Activated CD4-positive, alpha-beta T cell treated with anti-CD3 and anti-CD28 coated beads, Interleukin-2, amount 10 ng/mL, durations not matched to agents 24 days and 14 days (primary cell): ENCODE measurements at regions not wholly inside any gene's neighbourhood (a gene's known extent, or its start where the extent isn't known, plus 50 kb on each side); places are given as distances from the start of the nearest gene placed in this dataset.

Experiments used
- DNase-seq: peaks from one replicate; pipeline ENCODE4 v3.0.0; 2022
- H3K27ac Mint-ChIP-seq: one replicate; pipeline ENCODE4 v1.8.0; 2022; ENCODE audit warnings: mild to moderate bottlenecking, mixed read lengths
- H3K27me3 Mint-ChIP-seq: one replicate; pipeline ENCODE4 v1.8.0; 2022; ENCODE audit warnings: mixed read lengths
- H3K36me3 Mint-ChIP-seq: one replicate; pipeline ENCODE4 v1.8.0; 2022; ENCODE audit warnings: low read depth, mild to moderate bottlenecking, mixed read lengths
- H3K4me1 Mint-ChIP-seq: one replicate; pipeline ENCODE4 v1.8.0; 2021; ENCODE audit warnings: mixed read lengths
- H3K4me3 Mint-ChIP-seq: one replicate; pipeline ENCODE4 v1.8.0; 2022; ENCODE audit warnings: mild to moderate bottlenecking, moderate library complexity, mixed read lengths
- H3K9me3 Mint-ChIP-seq: one replicate; pipeline ENCODE4 v1.8.0; 2021; ENCODE audit warnings: mixed read lengths
- intact Hi-C: fragments of 100-400 bp; cut with micrococcal nuclease; formaldehyde crosslinking; loops from one replicate; pipeline ENCODE4 v1.15.1; 2023

DNA sequence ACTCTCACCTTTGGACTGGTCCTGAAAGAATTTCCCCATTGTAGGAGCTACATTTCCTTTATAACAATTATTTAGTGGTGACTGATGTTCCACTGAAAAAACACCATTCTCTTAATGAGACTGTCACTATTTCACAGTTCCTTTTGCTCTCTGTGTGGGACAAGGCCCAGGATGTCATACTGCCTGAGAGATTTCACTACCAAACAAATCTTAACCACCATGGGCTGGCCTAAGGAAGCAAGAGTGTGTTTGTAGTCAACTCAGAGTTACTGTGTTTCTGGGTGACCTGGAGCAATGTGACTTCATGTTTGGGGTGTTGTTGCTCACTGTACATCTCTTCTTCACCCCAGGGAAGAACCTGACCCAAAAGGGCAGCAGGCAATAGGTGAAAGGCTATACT is 50.1 kb upstream of the ZNF608 start:
- intact Hi-C loops, result no loop called here
- Mint-ChIP-seq H3K36me3 (no peaks in the 10 kb centered on the region), H3K9me3 (no peaks in the 10 kb centered on the region), H3K27ac (no peak overlapping the region), H3K27me3 (no peaks in the 10 kb centered on the region), H3K4me1 (no peaks in the 10 kb centered on the region), H3K4me3 (no peak overlapping the region)
- no peak for DNase-seq

DNA sequence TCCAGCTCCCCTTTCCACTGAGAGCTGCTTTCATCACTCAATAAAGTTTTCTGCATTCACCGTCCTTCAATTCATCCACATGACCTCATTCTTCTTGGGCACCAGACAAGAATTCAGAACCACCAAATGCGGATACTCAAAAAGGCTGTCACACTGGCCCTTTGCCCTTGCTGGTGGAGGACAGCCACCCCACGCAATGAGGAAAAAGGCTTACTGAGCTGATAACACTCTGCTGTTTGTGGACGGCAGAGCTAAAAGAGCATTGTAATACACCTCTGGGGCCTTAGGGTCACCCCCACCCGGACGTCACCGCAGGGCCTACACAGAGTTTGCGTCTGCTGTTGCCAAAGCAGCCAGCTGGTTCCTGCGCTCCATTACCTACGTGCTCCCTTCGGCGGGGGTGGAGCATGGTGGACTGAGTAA is 51.2 kb upstream of the ZNF608 start:
- intact Hi-C loops, result no loop called here
- H3K4me3 Mint-ChIP-seq, result no peak overlapping the region
- H3K36me3 Mint-ChIP-seq, result no peaks in the 10 kb centered on the region
- DNase-seq, result no peak
- no peaks in the 10 kb centered on the region for H3K9me3 Mint-ChIP-seq
- no peaks in the 10 kb centered on the region for H3K4me1 Mint-ChIP-seq
- no peak overlapping the region for H3K27ac Mint-ChIP-seq
- H3K27me3 Mint-ChIP-seq, result no peaks in the 10 kb centered on the region

- no peak for DNase-seq
- Mint-ChIP-seq H3K4me3 (no peak overlapping the region), H3K36me3 (no peaks in the 10 kb centered on the region), H3K27ac (no peak overlapping the region), H3K9me3 (no peaks in the 10 kb centered on the region), H3K4me1 (no peaks in the 10 kb centered on the region), H3K27me3 (no peaks in the 10 kb centered on the region)
- intact Hi-C loops, result no loop called here
Measured at GRCh38 chr5:124798890-124799289, 52.5 kb upstream of the ZNF608 start.

GRCh38 chr5:124801551-124801950 is 55.1 kb upstream of the ZNF608 start:
- H3K9me3 Mint-ChIP-seq, result no peaks in the 10 kb centered on the region
- no peaks in the 10 kb centered on the region for H3K27me3 Mint-ChIP-seq
- intact Hi-C loops, result no loop called here
- DNase-seq, result no peak
- H3K27ac Mint-ChIP-seq, result no peak overlapping the region
- H3K36me3 Mint-ChIP-seq, result no peaks in the 10 kb centered on the region
- H3K4me1 Mint-ChIP-seq, result no peaks in the 10 kb centered on the region
- no peak overlapping the region for H3K4me3 Mint-ChIP-seq

GRCh38 chr5:124803617-124804323 is 57.3 kb upstream of the ZNF608 start:
- no peak for DNase-seq
- Mint-ChIP-seq H3K4me1 (no peaks in the 10 kb centered on the region), H3K9me3 (no peaks in the 10 kb centered on the region), H3K4me3 (no peak overlapping the region), H3K27ac (no peak overlapping the region), H3K27me3 (no peaks in the 10 kb centered on the region), H3K36me3 (no peaks in the 10 kb centered on the region)
- intact Hi-C loops, result no loop called here

GRCh38 chr5:124806026-124806372 is 59.6 kb upstream of the ZNF608 start:
- H3K36me3 Mint-ChIP-seq, result no peaks in the 10 kb centered on the region
- DNase-seq, result no peak
- no peaks in the 10 kb centered on the region for H3K27me3 Mint-ChIP-seq
- H3K4me1 Mint-ChIP-seq, result no peaks in the 10 kb centered on the region
- H3K4me3 Mint-ChIP-seq, result no peak overlapping the region
- H3K9me3 Mint-ChIP-seq, result no peaks in the 10 kb centered on the region
- no peak overlapping the region for H3K27ac Mint-ChIP-seq
- intact Hi-C loops, result no loop called here

- intact Hi-C loops, result no loop called here
- DNase-seq, result no peak
- H3K27ac Mint-ChIP-seq, result no peak overlapping the region
- no peak overlapping the region for H3K4me3 Mint-ChIP-seq
- no peaks in the 10 kb centered on the region for H3K9me3 Mint-ChIP-seq
- H3K4me1 Mint-ChIP-seq, result no peaks in the 10 kb centered on the region
- H3K36me3 Mint-ChIP-seq, result no peaks in the 10 kb centered on the region
- no peaks in the 10 kb centered on the region for H3K27me3 Mint-ChIP-seq
Measured at GRCh38 chr5:124806373-124807077, 60.1 kb upstream of the ZNF608 start.

- Mint-ChIP-seq H3K36me3 (no peaks in the 10 kb centered on the region), H3K9me3 (no peaks in the 10 kb centered on the region), H3K4me1 (no peaks in the 10 kb centered on the region), H3K27ac (no peak overlapping the region), H3K4me3 (no peak overlapping the region), H3K27me3 (no peaks in the 10 kb centered on the region)
- DNase-seq, result no peak
- intact Hi-C loops, result no loop called here
Measured at GRCh38 chr5:124808842-124809268, 62.4 kb upstream of the ZNF608 start.

DNA sequence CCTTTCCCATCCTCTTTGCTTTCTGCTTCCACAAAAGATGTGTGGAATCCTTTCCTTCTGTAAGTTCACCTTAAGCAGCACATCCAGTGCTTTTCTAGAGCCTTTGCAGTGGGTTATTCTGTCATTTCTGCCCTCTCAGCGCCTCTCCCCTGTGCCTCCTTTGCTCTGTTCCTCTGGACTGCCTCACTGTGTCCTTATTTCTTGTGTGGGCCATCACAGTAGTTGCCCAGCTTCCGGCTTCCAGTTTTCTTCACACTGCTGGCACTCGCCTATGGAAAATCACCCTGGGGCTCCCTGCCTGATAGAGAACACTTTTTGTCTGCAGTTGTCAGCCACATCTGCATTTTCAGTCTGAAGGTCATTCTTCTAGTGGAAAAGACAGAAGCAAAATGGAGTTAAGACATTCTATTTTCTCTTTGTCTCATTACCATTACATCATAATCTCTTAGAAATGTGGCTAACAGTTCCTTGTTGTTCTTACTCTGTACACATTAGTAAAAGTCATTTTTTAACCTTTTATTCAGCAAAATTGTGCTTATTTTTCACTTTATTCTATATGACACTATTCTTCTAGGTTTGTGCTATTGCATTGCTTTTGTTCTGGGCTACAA is 64.1 kb upstream of the ZNF608 start:
- H3K4me3 Mint-ChIP-seq, result no peak overlapping the region
- no peak overlapping the region for H3K27ac Mint-ChIP-seq
- no peaks in the 10 kb centered on the region for H3K27me3 Mint-ChIP-seq
- H3K9me3 Mint-ChIP-seq, result no peaks in the 10 kb centered on the region
- no peaks in the 10 kb centered on the region for H3K4me1 Mint-ChIP-seq
- no peak for DNase-seq
- intact Hi-C loops, result no loop called here
- no peaks in the 10 kb centered on the region for H3K36me3 Mint-ChIP-seq

- no peaks in the 10 kb centered on the region for H3K27me3 Mint-ChIP-seq
- no peaks in the 10 kb centered on the region for H3K9me3 Mint-ChIP-seq
- no peak overlapping the region for H3K27ac Mint-ChIP-seq
- intact Hi-C loops, result no loop called here
- H3K4me1 Mint-ChIP-seq, result no peaks in the 10 kb centered on the region
- DNase-seq, result no peak
- no peak overlapping the region for H3K4me3 Mint-ChIP-seq
- H3K36me3 Mint-ChIP-seq, result no peaks in the 10 kb centered on the region
Measured at GRCh38 chr5:124812771-124813358, 66.4 kb upstream of the ZNF608 start.

DNA sequence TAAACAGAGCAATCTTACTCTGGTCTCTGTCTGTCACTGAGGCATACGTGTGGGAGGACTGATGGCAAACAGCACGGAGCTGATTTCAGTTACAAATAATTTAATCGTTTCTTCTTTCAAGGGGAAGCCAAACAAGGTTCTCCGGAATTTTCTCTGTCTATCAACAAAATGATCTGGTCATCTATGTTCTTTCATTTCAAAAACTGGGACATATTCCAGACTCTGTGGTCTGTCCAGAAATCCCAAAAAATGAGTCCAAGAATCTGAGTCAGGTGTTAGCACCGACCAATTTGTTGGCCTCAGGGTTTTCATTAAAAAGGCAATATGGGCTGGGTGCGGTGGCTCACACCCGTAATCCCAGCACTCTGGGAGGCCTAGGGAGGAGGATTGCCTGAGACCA is 69.9 kb upstream of the ZNF608 start:
- intact Hi-C loops, result no loop called here
- DNase-seq, result no peak
- H3K4me3 Mint-ChIP-seq, result no peak overlapping the region
- no peaks in the 10 kb centered on the region for H3K36me3 Mint-ChIP-seq
- H3K9me3 Mint-ChIP-seq, result no peaks in the 10 kb centered on the region
- H3K4me1 Mint-ChIP-seq, result no peaks in the 10 kb centered on the region
- H3K27me3 Mint-ChIP-seq, result no peaks in the 10 kb centered on the region
- H3K27ac Mint-ChIP-seq, result no peak overlapping the region

- Mint-ChIP-seq H3K36me3 (no peaks in the 10 kb centered on the region), H3K27ac (no peak overlapping the region)
- intact Hi-C loops, result no loop called here
Measured at GRCh38 chr5:124819201-124819600, 72.8 kb upstream of the ZNF608 start.

GRCh38 chr5:124822647-124823046 is 76.2 kb upstream of the ZNF608 start:
- no peak overlapping the region for H3K27ac Mint-ChIP-seq
- H3K27me3 Mint-ChIP-seq, result no peaks in the 10 kb centered on the region
- intact Hi-C loops, result no loop called here
- no peak overlapping the region for H3K4me3 Mint-ChIP-seq
- DNase-seq, result no peak
- H3K4me1 Mint-ChIP-seq, result no peaks in the 10 kb centered on the region
- H3K9me3 Mint-ChIP-seq, result no peaks in the 10 kb centered on the region
- no peaks in the 10 kb centered on the region for H3K36me3 Mint-ChIP-seq

More at GRCh38 chr5:124819201-124819600, 72.8 kb upstream of the ZNF608 start:
- no peak for DNase-seq
- Mint-ChIP-seq H3K9me3 (no peaks in the 10 kb centered on the region), H3K4me1 (no peaks in the 10 kb centered on the region), H3K27me3 (no peaks in the 10 kb centered on the region), H3K4me3 (no peak overlapping the region)

GRCh38 chr5:124823380-124823779 is 76.9 kb upstream of the ZNF608 start:
- Mint-ChIP-seq H3K36me3 (no peaks in the 10 kb centered on the region), H3K4me3 (no peak overlapping the region), H3K9me3 (no peaks in the 10 kb centered on the region), H3K27me3 (no peaks in the 10 kb centered on the region), H3K27ac (no peak overlapping the region), H3K4me1 (no peaks in the 10 kb centered on the region)
- intact Hi-C loops, result no loop called here
- no peak for DNase-seq
